ENCODE measurements at regions not wholly inside any gene's neighbourhood (a gene's known extent, or its start where the extent isn't known, plus 50 kb on each side); places are given as distances from the start of the nearest gene placed in this dataset.
"Not testable (repeated sequence)": the region's sequence is repeated elsewhere in the genome, so short reads cannot be mapped to it uniquely, and the experiment has no call there.

GRCh38 chr2:16182841-16183240 lies 242.5 kb downstream of the MYCN start:
- no peak overlapping the region for H3K4me3 ChIP-seq (ENCODE audit: low read depth, low read length)

- not testable (repeated sequence) for H3K4me3 ChIP-seq (ENCODE audit: low read depth, low read length)
Observed at GRCh38 chr2:16182311-16182815, 242.0 kb downstream of the MYCN start.

GRCh38 chr2:16181741-16182090 lies 241.4 kb downstream of the MYCN start:
- H3K4me3 ChIP-seq (ENCODE audit: low read depth, low read length): no peak overlapping the region

- H3K4me3 ChIP-seq (ENCODE audit: low read depth, low read length): no peak overlapping the region
Observed at GRCh38 chr2:16181062-16181740, 240.9 kb downstream of the MYCN start.

- H3K4me3 ChIP-seq (ENCODE audit: low read depth, low read length): no peak overlapping the region
Observed at GRCh38 chr2:16180631-16181030, 240.3 kb downstream of the MYCN start.

GRCh38 chr2:16179701-16180416 lies 239.5 kb downstream of the MYCN start:
- no peak overlapping the region for H3K4me3 ChIP-seq (ENCODE audit: low read depth, low read length)

- no peak overlapping the region for H3K4me3 ChIP-seq (ENCODE audit: low read depth, low read length)
Observed at GRCh38 chr2:16178551-16179130, 238.3 kb downstream of the MYCN start.

GRCh38 chr2:16177671-16178180 lies 237.4 kb downstream of the MYCN start:
- H3K4me3 ChIP-seq (ENCODE audit: low read depth, low read length): no peak overlapping the region

GRCh38 chr2:16176971-16177480 lies 236.7 kb downstream of the MYCN start:
- H3K4me3 ChIP-seq (ENCODE audit: low read depth, low read length): no peak overlapping the region

GRCh38 chr2:16175247-16175825 lies 235.0 kb downstream of the MYCN start:
- H3K4me3 ChIP-seq (ENCODE audit: low read depth, low read length): no peak overlapping the region

GRCh38 chr2:16174693-16175045 lies 234.3 kb downstream of the MYCN start:
- no peak overlapping the region for H3K4me3 ChIP-seq (ENCODE audit: low read depth, low read length)

GRCh38 chr2:16173893-16174692 lies 233.7 kb downstream of the MYCN start:
- no peak overlapping the region for H3K4me3 ChIP-seq (ENCODE audit: low read depth, low read length)

GRCh38 chr2:16172324-16173175 lies 232.2 kb downstream of the MYCN start:
- H3K4me3 ChIP-seq (ENCODE audit: low read depth, low read length): no peak overlapping the region

GRCh38 chr2:16171425-16171920 lies 231.1 kb downstream of the MYCN start:
- H3K4me3 ChIP-seq (ENCODE audit: low read depth, low read length): no peak overlapping the region

GRCh38 chr2:16170675-16171424 lies 230.5 kb downstream of the MYCN start:
- no peak overlapping the region for H3K4me3 ChIP-seq (ENCODE audit: low read depth, low read length)

GRCh38 chr2:16169381-16169960 lies 229.1 kb downstream of the MYCN start:
- H3K4me3 ChIP-seq (ENCODE audit: low read depth, low read length): no peak overlapping the region

GRCh38 chr2:16168506-16169264 lies 228.3 kb downstream of the MYCN start:
- H3K4me3 ChIP-seq (ENCODE audit: low read depth, low read length): no peak overlapping the region

Measured in iPS-11a (cell line).